HPDE6-E6E7 (cell line): ENCODE measurements at regions not wholly inside any gene's neighbourhood (a gene's known extent, or its start where the extent isn't known, plus 50 kb on each side); places are given as distances from the start of the nearest gene placed in this dataset.
"Not testable (repeated sequence)": the region's sequence is repeated elsewhere in the genome, so short reads cannot be mapped to it uniquely, and the experiment has no call there.

Experiments used
- DNase-seq: peaks from one replicate; pipeline ENCODE4 v3.0.0; 2011; ENCODE audit warnings: missing footprints; ENCODE audit errors: extremely low spot score

- no peak for DNase-seq
Measured at GRCh38 chr2:52017646-52018235, 985.8 kb upstream of the NRXN1 start.

GRCh38 chr2:52006821-52007366 lies 975.0 kb upstream of the NRXN1 start:
- DNase-seq = not testable (repeated sequence)

- DNase-seq = no peak
Measured at GRCh38 chr2:52000151-52000855, 968.4 kb upstream of the NRXN1 start.

GRCh38 chr2:51998890-51999289 lies 967.0 kb upstream of the NRXN1 start:
- DNase-seq = no peak

GRCh38 chr2:51997571-51997970 lies 965.6 kb upstream of the NRXN1 start:
- DNase-seq = no peak

- no peak for DNase-seq
Measured at GRCh38 chr2:51995293-51995692, 963.4 kb upstream of the NRXN1 start.

GRCh38 chr2:51994123-51994763 lies 962.3 kb upstream of the NRXN1 start:
- no peak for DNase-seq

- DNase-seq = no peak
Measured at GRCh38 chr2:51990684-51991083, 958.8 kb upstream of the NRXN1 start.

GRCh38 chr2:51986101-51986500 lies 954.2 kb upstream of the NRXN1 start:
- DNase-seq = no peak

- no peak for DNase-seq
Measured at GRCh38 chr2:51981783-51982182, 949.9 kb upstream of the NRXN1 start.

- no peak for DNase-seq
Measured at GRCh38 chr2:51976623-51977022, 944.7 kb upstream of the NRXN1 start.

GRCh38 chr2:51971136-51971535 lies 939.2 kb upstream of the NRXN1 start:
- DNase-seq = no peak

GRCh38 chr2:51969347-51969746 lies 937.4 kb upstream of the NRXN1 start:
- no peak for DNase-seq

- no peak for DNase-seq
Measured at GRCh38 chr2:51960841-51961335, 929.0 kb upstream of the NRXN1 start.

- DNase-seq = no peak
Measured at GRCh38 chr2:51960281-51960680, 928.3 kb upstream of the NRXN1 start.

- DNase-seq = no peak
Measured at GRCh38 chr2:51959696-51960095, 927.8 kb upstream of the NRXN1 start.

- no peak for DNase-seq
Measured at GRCh38 chr2:51953931-51954330, 922.0 kb upstream of the NRXN1 start.

GRCh38 chr2:51921076-51921475 lies 889.1 kb upstream of the NRXN1 start:
- no peak for DNase-seq

- no peak for DNase-seq
Measured at GRCh38 chr2:51920509-51920908, 888.6 kb upstream of the NRXN1 start.

- DNase-seq = peak; percentile 3
Measured at GRCh38 chr2:51919395-51919794, 887.5 kb upstream of the NRXN1 start.

- DNase-seq = no peak
Measured at GRCh38 chr2:51918113-51918512, 886.2 kb upstream of the NRXN1 start.

GRCh38 chr2:51903728-51904127 lies 871.8 kb upstream of the NRXN1 start:
- no peak for DNase-seq

- no peak for DNase-seq
Measured at GRCh38 chr2:51899643-51900042, 867.7 kb upstream of the NRXN1 start.
